GM18502 (cell line): ENCODE measurements at regions not wholly inside any gene's neighbourhood (a gene's known extent, or its start where the extent isn't known, plus 50 kb on each side); places are given as distances from the start of the nearest gene placed in this dataset.

Experiments used
- ATAC-seq: cut with Tn5 transposase; IDR thresholded peaks from one replicate; pipeline ENCODE4 v1.9.1; 2021; ENCODE audit warnings: mild to moderate bottlenecking; ENCODE audit not compliant: unreplicated experiment, poor library complexity

DNA sequence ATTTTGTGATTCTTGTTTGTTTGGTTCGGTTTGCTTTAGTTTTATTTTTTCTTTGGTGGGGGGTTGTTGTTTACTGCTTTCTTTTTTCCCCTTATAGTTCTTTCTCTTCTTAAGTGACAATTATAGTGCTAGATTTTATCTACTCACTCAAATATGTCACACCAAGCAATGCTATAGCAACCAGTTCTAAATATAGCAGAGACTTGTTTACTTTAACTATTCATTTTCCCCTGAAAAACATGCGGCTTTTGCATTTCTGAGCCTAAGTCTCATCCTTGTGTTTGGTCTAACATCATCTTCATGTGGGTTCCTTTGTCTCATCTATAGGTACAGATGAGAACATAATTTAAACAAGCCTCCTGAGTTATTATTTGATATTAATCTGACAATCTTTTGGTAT, 676.6 kb downstream of the FAT4 start:
- ATAC-seq = no peak

DNA sequence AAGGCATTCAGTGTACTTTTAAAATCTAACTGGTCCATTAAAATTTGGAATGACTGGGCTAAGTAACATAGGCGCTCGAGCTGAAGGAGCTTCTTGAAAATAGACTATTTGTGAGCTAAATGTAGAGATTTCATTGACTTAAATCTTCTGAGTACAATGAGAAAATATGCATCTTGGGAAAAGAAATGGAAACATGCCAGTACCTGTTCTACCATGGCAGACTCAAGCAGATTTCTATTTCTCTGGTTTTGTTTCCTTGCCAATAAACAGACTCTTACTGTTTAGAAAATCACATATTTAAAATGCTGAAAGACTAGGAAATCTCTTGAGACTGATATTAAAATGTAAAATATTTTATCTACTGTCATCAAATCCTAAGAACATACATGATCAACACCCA, 678.1 kb downstream of the FAT4 start:
- ATAC-seq = no peak

DNA sequence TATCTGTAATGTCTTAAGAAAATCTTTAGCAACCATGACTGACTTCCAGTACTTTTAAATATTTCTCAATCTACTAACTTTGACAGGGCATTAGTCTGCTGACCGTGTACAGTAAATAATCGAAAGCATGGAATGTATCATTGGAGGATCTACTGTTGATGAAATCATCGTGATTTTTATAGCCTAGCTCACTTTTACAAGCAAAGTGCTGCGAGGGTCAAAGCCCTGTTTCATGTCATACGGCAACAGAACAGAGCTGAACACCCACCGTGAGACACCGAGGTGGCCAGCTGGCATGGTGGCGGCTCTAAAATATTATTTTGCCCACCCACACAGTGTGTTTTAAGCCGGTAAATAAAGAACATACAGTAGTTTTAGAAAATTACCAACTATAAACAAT, 679.3 kb downstream of the FAT4 start:
- no peak for ATAC-seq

DNA sequence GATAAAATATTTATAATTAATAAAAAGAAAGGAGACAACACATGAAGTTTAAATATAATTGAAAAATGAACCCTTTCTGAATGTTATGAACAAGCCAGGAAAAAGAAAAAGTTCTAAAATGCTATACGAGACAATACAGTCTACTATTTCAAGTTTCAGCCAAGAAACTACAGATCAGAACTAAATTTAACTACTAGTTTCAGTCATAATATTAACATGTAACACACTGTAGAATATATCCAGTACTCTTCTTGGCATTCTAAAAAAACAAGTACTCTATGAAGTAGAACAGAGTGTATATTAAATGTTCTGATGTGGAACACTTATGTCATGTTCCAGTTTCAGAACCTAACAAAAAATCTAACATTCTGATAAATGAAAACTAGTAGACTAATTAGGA, 679.7 kb downstream of the FAT4 start:
- ATAC-seq = no peak

DNA sequence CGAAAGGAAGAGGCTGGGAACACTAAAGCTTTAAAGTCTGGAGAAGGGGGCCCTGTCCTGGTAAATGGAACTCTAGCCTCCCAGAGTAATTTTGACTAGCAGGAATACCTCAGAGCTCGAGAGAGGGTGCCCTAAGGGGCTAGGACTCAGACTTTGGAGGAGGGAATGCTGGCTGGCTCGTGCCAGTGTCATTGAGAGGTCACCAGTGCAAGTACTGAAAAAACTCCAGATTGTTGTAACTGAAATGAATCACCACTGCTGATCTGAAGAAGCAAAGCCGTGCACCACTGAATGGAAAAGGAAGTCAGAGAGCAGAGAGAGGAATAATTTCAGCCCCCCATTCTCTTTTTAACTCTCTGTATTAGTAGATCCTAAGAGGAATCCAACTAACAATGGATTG, 690.2 kb downstream of the FAT4 start:
- ATAC-seq = no peak

DNA sequence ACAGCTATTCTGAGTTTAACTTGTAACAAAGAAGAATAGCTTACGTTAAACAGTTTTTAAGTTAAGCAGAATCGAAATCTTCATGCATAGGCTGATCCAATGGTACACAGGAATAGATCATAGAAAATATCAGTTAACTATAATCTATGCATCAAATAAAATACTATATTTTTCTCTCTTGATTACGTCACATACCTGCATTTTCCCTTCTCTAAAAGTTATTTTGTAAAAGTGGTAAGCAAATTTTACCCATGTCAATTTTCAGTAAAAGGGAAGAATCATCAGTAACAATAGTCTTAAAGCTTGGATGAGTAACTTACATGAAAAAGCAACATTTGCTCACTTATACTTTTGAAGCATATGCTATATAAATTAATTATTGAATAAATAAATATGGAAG, 692.4 kb downstream of the FAT4 start:
- ATAC-seq = no peak

DNA sequence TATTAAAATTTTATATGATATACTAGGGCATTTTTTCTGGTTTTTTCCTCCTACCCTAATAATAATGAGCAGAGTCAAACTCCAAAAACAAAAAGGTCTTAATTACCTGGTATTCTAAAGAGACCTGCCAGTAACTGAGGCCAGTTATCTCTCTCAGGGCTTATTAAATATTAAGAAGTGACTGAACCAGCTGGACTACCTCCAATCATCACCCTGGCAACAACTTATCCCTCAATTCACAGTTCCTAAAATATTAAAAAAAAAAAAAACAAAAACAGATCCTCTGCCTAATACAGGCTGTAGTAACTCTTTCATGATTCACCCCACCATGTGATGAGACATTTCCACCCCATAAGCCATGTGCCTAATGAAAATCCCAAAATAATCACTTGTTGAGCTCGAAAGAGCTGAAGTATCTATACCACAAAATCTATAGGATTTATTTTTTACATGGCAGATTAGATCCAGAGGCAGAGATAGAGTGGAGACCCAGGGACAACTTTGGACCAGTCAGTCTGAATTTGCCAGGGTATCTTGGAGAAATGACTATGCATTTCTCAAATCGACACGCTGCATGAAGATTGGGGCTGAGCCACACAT, 698.0 kb downstream of the FAT4 start:
- ATAC-seq = no peak

DNA sequence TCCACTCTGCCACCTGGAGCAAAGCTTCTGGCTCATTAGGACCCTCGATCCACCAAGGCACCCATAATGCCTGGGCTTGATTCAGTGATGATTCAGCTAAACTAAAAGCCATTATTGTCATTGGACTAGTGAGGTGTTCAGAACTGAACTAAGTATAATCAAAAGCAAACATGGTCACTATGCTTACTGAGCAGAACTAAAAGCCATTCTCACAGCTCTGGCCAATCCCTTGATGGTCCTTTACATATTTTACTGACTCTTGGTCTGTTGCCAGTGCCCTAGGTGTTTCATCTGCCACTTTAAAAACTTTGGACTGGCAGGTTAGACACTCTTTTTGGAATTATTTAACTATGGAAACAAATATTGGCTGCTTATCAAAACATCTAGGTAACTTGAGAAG, 703.5 kb downstream of the FAT4 start:
- no peak for ATAC-seq

DNA sequence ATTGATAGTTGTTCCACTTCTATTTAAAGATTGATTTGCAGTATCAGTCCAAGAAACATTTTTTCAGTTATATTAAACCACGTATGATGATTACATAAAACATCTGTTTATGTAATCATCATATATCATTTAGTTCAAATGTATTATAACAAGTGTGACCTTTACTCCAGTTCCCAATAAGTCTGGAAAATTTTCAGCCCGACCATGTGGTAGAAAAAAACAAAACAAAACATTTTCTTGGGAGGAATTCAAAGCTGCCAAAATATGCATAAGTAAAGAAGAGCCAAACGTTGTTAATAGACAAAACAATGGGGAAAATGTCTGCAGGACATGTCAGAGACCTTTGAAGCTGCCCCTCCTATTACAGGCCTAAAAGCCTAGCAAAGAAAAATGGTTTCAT, 709.1 kb downstream of the FAT4 start:
- ATAC-seq = no peak

DNA sequence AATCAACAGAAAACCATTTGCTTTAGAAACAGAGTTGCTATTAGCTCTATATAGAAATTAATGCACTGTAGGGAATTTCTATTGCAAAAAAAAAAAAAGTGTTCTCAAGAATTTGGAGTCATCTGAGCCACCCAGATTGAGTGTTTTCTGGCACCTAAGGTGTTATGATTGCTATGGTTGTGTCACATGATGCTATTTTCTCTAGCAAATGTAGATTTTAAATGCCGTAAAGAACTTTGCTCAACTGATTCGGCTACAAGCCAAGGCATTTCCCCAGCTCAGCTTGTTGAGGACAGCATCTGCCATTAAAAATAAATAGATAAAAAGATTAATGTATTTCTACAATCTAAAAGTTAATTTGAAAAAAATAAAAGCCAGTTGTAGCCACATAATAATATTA, 712.8 kb downstream of the FAT4 start:
- no peak for ATAC-seq

DNA sequence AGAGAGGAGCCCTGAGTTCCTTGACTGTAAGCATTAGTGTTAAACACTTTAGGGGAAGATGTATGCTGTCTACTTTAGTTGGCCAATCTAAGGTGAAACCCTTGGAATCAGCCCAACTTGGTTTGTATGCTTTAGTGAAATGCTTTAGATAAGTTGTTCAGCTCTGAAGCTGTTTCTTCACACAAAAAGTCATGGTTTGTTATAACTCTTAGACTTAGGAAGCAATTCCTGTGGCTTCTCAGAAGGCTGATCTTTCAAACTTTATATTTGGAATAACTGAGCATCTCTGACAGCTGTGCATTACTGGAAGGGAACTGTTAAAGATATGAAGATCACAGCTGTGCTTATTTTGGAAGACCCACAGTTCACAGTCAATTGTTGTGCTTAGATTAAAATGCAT, 714.1 kb downstream of the FAT4 start:
- ATAC-seq = no peak

DNA sequence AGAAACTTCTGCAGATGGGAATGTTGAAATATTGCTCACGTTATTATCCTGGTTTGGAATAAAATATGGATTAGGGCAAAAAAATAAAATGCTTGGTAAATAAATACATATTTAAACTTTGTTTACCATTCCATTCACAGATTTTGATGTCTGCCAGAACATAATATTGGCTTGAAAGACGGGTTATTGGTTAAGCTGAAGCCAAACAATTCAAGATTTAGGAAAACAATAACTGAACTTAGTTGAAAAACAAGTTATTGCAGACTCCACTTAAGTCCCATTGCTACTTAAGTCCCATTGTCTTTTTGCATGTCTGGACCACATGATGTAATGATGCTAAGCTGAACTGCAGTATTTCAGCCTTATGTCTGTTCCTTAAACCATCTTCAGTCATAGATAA, 722.5 kb downstream of the FAT4 start:
- ATAC-seq = no peak

DNA sequence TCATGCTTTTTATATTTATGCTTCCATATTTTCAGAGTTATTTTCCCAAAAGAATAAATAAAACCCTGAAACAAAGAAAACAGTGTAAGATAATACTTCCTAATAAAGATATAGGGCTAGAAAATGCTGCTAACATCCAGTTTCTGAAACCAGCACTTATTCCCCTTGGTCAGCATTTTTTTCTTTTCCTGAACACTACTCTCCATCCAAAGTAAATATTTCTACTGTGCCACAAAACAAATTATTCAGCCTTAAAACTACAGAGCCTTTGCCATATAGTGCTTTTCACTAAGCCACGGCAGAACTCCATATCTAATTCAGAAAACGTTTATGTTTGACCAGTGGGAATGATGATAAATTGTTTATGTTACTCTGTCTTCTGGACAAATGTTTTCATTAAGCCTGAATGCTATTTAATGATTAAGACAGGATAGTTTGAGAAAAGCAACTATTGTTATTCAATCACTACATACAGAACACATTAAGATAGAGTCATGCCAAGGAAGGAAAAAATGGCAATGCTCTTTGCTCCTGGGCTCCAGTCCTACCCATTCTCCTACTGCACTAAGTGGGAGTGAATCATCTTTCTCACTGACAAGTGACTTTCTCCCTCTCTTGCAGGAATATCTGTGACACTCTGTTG, 723.9 kb downstream of the FAT4 start:
- ATAC-seq = no peak

DNA sequence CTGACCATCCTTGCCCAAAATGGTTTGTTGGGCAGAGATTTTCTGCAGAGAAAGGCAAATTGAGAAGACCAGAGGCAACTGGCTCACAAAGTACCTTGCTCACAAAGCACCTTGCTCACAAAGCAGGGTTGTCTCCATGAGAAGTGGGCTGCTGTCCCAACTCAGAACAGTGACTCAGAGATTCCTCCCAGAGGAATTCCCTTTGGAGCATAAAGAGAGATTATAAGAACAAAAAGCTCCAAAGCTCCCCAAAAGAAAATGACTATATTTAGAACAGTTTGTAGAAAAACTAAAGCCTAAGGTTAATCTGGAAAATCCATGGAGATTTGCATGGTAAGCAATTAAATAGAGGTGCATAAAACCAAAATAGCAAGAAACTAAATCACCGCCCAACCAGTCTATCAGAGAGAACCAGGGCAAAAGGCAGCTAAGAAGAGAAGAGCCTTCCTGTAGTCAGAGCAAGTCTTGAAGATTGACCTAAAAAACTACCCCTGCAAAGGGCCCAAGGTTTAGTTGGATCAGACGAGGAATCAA, 731.4 kb downstream of the FAT4 start:
- ATAC-seq = no peak

DNA sequence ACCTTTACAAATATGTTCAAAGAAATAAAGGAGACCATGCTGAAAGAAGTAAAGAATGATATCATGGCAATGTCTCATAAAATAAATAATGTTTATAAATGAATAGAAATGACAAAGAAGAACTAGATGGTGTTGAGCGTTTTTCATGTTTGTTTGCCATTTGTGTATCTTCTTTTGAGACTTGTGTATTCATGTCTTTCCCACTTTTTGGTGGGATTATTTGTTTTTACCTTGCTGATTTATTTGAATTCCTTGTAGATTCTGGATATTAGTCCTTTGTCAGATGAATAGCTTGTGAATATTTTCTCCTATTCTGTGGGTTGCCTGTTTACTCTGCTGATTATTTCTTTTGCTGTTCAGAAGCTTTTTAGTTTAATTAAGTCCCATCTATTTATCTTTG, 732.4 kb downstream of the FAT4 start:
- ATAC-seq = no peak

DNA sequence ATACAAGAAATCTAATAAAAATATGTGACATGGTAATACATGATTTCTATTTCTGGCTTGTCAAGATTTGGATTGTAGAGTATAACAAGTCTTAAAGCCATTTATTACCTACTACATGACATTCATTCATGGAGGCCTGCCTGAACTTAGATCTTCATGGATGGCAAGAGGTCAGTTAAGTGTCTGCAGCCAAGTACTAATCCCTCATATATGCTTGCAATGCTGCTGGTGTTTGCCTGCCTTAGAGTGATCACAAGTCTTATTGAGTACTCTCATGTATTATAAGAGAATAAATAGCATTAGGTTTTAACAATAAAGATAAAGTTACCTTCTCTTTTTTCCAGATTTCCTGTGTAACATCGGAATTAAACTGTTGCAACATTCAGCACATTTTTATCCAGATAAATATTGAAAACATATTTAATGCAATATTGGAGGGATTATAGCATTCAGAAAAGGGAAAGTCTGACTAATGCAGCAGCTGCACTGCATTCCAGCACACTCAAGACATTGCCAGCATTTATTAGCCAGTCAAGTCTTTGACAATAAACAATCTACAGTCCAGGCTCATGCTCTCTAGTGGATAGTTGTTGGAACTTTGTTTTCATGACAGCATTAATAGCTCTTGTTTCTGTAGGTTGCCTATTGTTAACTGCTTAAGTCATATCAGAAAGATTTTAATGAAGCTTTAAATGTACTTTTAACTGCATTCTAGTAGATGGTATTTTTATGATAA, 737.1 kb downstream of the FAT4 start:
- no peak for ATAC-seq

DNA sequence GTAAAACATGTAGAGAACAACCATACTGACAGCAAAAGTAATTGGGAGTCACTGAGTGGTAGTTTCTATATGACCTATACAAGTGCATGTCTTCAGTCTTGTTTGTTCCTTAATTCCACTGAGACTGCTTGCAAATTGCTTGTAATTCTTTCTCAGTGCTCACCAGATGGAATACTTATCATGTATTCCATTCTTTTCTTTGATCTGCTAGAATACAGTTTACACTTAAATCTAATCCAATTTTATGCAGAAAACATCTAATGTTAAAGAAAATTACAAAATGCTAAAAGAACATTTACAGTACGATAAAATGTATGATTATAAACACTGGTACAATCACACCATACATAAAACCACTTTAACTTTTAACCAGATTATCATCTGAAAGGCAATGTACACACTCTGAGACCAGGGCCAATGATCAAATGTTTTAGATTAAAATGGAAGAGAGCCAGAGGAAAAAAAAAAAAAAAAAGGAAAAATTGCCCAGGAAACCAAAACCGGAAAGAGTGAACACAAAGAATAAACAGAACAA, 741.4 kb downstream of the FAT4 start:
- ATAC-seq = no peak

DNA sequence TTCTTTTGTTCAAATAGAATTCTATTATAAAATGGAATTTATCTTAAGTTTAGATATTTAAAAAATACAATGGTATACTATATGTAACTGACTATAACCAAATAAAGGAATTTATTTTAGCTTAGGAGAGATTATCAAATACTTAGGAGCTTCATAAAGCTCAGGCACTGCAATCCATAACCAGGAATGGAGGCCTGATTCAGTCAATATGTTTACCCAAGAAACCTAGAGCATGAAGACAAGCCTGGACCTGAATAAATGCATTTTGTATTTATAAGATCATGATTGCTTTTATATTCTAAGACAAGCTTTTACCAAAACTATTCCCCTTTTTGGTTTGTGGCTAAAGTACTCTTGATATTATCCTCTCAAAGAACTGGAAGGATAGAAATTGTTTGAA, 742.6 kb downstream of the FAT4 start:
- ATAC-seq = no peak

DNA sequence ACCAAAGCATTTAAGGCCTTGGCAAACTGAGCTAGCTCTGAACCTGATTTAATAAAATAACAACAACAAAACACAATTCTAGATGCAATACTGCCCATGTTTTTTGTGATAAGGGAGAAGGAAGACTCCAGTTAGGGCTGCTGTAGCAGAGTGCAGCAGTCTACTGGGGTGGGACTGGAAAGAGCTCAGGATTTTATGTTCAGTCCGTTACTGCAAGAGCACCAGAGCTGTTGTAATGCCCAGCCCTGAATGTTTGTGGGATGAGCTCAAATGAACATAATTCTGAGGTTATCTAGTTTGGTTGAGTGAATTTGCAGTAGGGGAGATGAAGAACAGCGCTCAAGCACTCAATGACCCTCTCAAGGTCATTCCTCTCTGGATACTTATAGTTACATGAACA, 743.8 kb downstream of the FAT4 start:
- no peak for ATAC-seq

DNA sequence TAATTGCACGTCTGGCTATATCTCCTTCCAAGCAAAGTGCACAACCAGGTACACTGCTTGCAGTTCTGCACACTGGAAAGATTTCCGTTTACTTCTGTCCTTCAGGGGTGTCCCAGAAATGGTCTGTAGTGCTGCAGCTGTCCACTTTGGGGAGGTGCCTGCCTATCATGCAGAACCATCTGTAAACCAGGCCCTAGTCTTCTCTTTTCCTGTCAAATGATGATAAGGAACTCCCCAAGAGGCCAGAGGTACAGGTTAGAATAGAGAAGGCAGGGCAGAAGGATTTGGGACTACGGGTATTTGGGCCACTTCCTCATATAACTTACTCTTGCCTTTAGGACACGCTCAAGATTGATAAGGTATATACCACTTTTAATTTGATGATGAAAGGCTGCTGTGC, 746.9 kb downstream of the FAT4 start:
- ATAC-seq = no peak

DNA sequence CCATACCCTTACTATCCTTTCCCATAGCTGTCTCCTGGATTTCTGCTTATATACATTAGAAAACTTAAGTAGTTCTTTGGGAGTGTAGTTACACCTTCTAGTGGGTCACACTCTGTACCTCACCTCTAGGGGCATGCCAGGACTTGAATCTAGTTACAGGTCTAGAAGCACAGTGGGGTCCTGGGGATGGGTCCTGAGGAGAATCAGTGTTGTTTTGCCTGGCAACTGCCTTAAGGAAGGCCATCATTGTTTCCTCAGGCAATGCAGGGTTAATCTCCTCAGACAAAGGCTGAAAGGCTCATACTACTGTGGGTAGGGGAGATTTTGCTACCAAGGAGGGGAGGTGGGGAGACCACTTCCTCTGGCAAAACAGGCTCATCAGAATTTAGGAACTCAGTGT, 750.3 kb downstream of the FAT4 start:
- ATAC-seq = no peak
